Osteocyte (in vitro differentiated cells): ENCODE measurements at regions not wholly inside any gene's neighbourhood (a gene's known extent, or its start where the extent isn't known, plus 50 kb on each side); places are given as distances from the start of the nearest gene placed in this dataset.

Source experiments
- DNase-seq: peaks from one replicate; pipeline ENCODE4 v3.0.0; 2021; ENCODE audit warnings: mixed read lengths; ENCODE audit not compliant: unreplicated experiment; ENCODE audit errors: extremely low spot score
- H3K27ac Mint-ChIP-seq: one replicate; pipeline ENCODE4 v1.8.0; 2021; ENCODE audit warnings: mild to moderate bottlenecking, mixed read lengths; ENCODE audit not compliant: unreplicated experiment
- H3K27me3 Mint-ChIP-seq: one replicate; pipeline ENCODE4 v1.8.0; 2021; ENCODE audit warnings: mixed read lengths; ENCODE audit not compliant: unreplicated experiment
- H3K36me3 Mint-ChIP-seq: one replicate; pipeline ENCODE4 v1.8.0; 2021; ENCODE audit warnings: mixed read lengths; ENCODE audit not compliant: unreplicated experiment
- H3K4me1 Mint-ChIP-seq: one replicate; pipeline ENCODE4 v1.8.0; 2021; ENCODE audit warnings: mixed read lengths; ENCODE audit not compliant: unreplicated experiment
- H3K4me3 Mint-ChIP-seq: one replicate; pipeline ENCODE4 v1.8.0; 2021; ENCODE audit warnings: mild to moderate bottlenecking, moderate library complexity, mixed read lengths; ENCODE audit not compliant: unreplicated experiment
- H3K9me3 Mint-ChIP-seq: one replicate; pipeline ENCODE4 v1.8.0; 2021; ENCODE audit warnings: mixed read lengths; ENCODE audit not compliant: unreplicated experiment
- TF ChIP-seq, protein P1 (sequence below): fragments of 200-600 bp; sonication (generic); IDR thresholded peaks from 2 replicates; pipeline ENCODE4 v1.5.0; 2021; ENCODE audit warnings: antibody characterized with exemption, mild to moderate bottlenecking, moderate library complexity

DNA sequence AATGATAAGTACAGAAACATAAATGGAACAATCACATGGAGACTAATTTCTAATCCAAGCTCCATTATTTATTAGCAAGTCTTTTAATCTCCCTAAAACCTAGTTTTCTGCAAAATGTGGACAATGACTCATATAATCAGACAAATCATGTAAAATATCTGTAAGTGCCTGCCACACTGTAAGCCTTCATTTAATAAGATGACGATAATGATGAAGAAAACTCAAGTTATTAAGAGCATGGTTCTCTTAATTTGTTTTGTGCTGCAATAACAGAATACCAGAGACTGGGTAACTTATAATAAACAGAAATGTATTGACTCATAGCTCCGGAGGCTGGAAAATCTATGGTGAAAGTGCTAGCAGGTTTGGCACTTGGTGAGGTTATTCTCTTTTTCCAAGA is 535.3 kb upstream of the LRFN5 start:
- no peaks in the 10 kb centered on the region for H3K36me3 Mint-ChIP-seq
- TF ChIP-seq, protein P1, sequence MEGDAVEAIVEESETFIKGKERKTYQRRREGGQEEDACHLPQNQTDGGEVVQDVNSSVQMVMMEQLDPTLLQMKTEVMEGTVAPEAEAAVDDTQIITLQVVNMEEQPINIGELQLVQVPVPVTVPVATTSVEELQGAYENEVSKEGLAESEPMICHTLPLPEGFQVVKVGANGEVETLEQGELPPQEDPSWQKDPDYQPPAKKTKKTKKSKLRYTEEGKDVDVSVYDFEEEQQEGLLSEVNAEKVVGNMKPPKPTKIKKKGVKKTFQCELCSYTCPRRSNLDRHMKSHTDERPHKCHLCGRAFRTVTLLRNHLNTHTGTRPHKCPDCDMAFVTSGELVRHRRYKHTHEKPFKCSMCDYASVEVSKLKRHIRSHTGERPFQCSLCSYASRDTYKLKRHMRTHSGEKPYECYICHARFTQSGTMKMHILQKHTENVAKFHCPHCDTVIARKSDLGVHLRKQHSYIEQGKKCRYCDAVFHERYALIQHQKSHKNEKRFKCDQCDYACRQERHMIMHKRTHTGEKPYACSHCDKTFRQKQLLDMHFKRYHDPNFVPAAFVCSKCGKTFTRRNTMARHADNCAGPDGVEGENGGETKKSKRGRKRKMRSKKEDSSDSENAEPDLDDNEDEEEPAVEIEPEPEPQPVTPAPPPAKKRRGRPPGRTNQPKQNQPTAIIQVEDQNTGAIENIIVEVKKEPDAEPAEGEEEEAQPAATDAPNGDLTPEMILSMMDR = no peak
- H3K9me3 Mint-ChIP-seq = no peaks in the 10 kb centered on the region
- H3K27ac Mint-ChIP-seq = no peak overlapping the region
- H3K27me3 Mint-ChIP-seq = no peaks in the 10 kb centered on the region
- no peaks in the 10 kb centered on the region for H3K4me1 Mint-ChIP-seq
- no peak overlapping the region for H3K4me3 Mint-ChIP-seq
- no peak for DNase-seq

DNA sequence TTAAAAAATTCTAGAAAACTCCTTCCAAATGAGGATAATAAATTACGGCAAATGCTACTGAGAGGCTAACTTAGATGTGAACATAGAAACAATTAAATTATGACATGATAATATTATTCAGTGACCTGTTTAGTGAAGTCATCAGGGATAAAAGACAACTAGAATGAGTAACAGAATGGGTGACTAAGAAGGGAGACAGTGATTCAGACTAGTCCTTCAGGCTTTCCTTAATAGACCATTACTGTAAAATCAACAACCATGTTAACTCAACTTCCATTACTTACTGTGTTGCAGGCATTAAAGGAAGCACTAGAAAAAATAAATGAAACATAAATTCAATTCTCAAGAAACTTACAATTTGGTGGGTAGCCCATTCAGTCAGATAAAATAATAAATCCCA is 543.9 kb upstream of the LRFN5 start:
- H3K27ac Mint-ChIP-seq = no peak overlapping the region

DNA sequence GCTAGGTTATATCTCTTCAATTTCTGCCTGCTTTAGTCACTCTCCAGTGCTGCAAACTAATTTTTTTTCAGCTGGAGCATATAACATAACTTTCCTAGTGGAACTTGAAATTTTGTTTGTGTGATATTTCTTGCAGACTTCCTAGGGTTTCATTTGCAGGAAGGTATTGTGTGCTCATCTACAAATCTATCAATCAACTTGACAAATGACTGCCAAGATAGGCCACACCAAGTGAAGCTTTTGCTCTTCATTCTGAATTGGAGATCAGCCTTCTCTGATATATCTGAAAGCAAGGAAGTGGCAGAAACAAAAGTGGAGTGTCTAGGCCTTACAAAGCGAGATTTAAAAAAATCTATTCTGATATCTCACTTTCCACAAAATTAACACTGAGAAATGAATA is 551.1 kb upstream of the LRFN5 start:
- Mint-ChIP-seq H3K27me3 (no peaks in the 10 kb centered on the region), H3K9me3 (no peaks in the 10 kb centered on the region), H3K4me1 (no peaks in the 10 kb centered on the region), H3K27ac (no peak overlapping the region), H3K36me3 (no peaks in the 10 kb centered on the region), H3K4me3 (no peak overlapping the region)
- no peak for DNase-seq
- TF ChIP-seq, protein P1 = no peak

More for the DNA sequence above, 543.9 kb upstream of the LRFN5 start:
- TF ChIP-seq, protein P1 = no peak
- Mint-ChIP-seq H3K9me3 (no peaks in the 10 kb centered on the region), H3K36me3 (no peaks in the 10 kb centered on the region), H3K4me1 (peaks cover 2% of the 10 kb centered on the region), H3K27me3 (no peaks in the 10 kb centered on the region), H3K4me3 (no peak overlapping the region)
- DNase-seq = no peak

DNA sequence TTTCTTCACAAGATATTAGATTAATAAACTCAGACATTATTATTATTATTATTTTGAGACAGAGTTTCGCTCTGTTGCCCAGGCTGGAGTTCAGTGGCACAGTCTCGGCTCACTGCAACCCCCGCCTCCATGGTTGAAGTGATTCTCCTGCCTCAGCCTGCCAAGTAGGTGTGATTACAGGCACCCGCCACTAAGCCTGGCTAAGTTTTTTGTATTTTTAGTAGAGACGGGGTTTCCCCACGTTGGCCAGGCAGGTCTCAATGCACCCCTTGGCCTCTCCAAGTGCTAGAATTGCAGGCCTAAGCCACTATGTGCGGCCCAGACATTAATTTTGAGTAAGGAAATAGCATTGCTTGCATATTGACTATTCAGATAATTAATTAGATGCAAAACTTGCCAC is 554.9 kb upstream of the LRFN5 start:
- Mint-ChIP-seq H3K27ac (no peak overlapping the region), H3K36me3 (no peaks in the 10 kb centered on the region), H3K4me1 (no peaks in the 10 kb centered on the region), H3K9me3 (no peaks in the 10 kb centered on the region), H3K4me3 (no peak overlapping the region), H3K27me3 (no peaks in the 10 kb centered on the region)
- DNase-seq = no peak
- TF ChIP-seq, protein P1 = no peak

DNA sequence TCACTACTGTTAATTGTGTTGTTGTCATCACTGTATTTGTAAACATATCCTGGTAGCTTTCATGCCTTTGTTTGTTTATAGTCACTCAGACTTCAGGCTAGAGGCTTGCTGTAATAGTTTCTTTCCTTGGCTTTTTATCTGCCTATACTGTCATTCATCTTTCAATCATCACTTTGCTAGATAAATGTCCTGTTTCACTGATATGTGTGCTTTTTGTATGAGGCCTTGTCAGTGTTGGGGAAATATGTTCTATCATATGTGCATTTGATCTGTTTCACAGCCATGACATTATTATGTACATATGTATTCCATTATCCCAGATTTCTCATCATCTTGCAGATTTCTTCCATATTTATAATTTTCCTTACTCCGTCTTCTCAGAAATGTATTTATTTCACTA is 558.9 kb upstream of the LRFN5 start:
- TF ChIP-seq, protein P1 = no peak
- no peaks in the 10 kb centered on the region for H3K27me3 Mint-ChIP-seq
- no peak overlapping the region for H3K27ac Mint-ChIP-seq
- DNase-seq = no peak
- H3K4me1 Mint-ChIP-seq = no peaks in the 10 kb centered on the region
- H3K4me3 Mint-ChIP-seq = no peak overlapping the region
- no peaks in the 10 kb centered on the region for H3K36me3 Mint-ChIP-seq
- H3K9me3 Mint-ChIP-seq = no peaks in the 10 kb centered on the region
